ENCODE measurements at regions not wholly inside any gene's neighbourhood (a gene's known extent, or its start where the extent isn't known, plus 50 kb on each side); places are given as distances from the start of the nearest gene placed in this dataset.

DNA sequence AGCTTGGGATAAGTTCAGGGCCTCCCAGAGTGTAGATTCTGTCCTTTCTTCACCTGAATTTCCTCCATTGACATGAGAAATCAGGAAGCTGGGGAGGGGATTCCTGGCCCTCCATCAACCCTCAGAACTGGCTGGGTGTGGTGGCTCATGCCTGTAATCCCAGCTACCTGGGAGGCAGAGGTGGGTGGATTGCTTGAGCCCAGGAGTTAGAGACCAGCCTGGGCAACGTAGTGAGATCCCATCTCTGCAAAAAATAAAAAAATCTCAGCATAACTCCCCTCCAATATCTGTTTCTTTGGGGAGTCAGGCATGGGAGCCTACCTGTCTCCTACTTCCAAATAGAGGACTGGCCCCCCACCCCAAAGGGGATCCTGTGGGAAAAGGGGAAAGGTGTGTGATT is 59.8 kb upstream of the TBX3 start:
- no peaks in the 10 kb centered on the region for H3K27me3 ChIP-seq (ENCODE audit: control insufficient read depth in 3 of 3, insufficient read depth in 3 of 3, low read length in 2 of 3)
- H3K36me3 ChIP-seq (ENCODE audit: control insufficient read depth in 4 of 4, insufficient read depth in 4 of 4, low read length in 4 of 4): no peaks in the 10 kb centered on the region
- no peak overlapping the region for H3K9ac ChIP-seq (ENCODE audit: insufficient read depth in 1 of 2, low read length in 2 of 2)
- DNase-seq (no peak), ATAC-seq (ENCODE audit: insufficient read depth, low FRiP score) (no peak)
- no peak overlapping the region for H3K4me3 ChIP-seq
- no peak overlapping the region for H3K27ac ChIP-seq (ENCODE audit: low read depth in 1 of 2, low read length in 1 of 2)
- H3K9me3 ChIP-seq (ENCODE audit: control insufficient read depth in 4 of 4, insufficient read depth in 3 of 4, low read length in 3 of 4): no peaks in the 10 kb centered on the region
- WGBS, 2 donors: 93 to 100% methylated on average over 1 of the region's 1 CpG
- H3K4me1 ChIP-seq (ENCODE audit: control insufficient read depth in 5 of 5, insufficient read depth in 5 of 5, low read length in 5 of 5): peaks cover 0 to 44% (median 0%) of the 10 kb centered on the region in 5 donors
- TF ChIP-seq, protein P1, sequence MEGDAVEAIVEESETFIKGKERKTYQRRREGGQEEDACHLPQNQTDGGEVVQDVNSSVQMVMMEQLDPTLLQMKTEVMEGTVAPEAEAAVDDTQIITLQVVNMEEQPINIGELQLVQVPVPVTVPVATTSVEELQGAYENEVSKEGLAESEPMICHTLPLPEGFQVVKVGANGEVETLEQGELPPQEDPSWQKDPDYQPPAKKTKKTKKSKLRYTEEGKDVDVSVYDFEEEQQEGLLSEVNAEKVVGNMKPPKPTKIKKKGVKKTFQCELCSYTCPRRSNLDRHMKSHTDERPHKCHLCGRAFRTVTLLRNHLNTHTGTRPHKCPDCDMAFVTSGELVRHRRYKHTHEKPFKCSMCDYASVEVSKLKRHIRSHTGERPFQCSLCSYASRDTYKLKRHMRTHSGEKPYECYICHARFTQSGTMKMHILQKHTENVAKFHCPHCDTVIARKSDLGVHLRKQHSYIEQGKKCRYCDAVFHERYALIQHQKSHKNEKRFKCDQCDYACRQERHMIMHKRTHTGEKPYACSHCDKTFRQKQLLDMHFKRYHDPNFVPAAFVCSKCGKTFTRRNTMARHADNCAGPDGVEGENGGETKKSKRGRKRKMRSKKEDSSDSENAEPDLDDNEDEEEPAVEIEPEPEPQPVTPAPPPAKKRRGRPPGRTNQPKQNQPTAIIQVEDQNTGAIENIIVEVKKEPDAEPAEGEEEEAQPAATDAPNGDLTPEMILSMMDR (IDR thresholded peaks at IDR 0.05; ENCODE audit: control extremely low read depth, extremely low read depth): no peak

DNA sequence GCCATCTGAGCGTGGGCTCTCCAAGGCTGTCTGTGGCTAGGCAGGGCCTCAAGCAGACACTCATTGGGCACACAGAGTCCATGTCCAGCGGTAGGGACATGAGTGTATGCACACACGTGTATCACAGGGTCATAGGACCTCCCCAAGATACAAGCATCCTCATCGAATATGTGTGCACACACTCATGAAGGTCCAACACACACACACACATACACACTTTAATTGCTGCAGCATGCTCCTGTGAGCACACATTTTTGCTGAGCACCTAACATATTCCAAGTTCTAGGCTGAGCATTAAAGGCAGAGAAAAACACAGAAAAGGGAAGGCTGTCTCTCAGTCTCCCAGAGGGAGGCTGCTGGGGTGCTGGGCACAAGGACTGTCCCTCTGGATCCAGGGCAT is 59.3 kb upstream of the TBX3 start:
- Histone ChIP-seq H3K27me3 (ENCODE audit: control insufficient read depth in 3 of 3, insufficient read depth in 3 of 3, low read length in 2 of 3) (no peaks in the 10 kb centered on the region), H3K4me3 (no peak overlapping the region), H3K36me3 (ENCODE audit: control insufficient read depth in 4 of 4, insufficient read depth in 4 of 4, low read length in 4 of 4) (no peaks in the 10 kb centered on the region), H3K9me3 (ENCODE audit: control insufficient read depth in 4 of 4, insufficient read depth in 3 of 4, low read length in 3 of 4) (no peaks in the 10 kb centered on the region), H3K27ac (ENCODE audit: low read depth in 1 of 2, low read length in 1 of 2) (no peak overlapping the region), H3K4me1 (ENCODE audit: control insufficient read depth in 5 of 5, insufficient read depth in 5 of 5, low read length in 5 of 5) (peaks cover 0 to 39% (median 0%) of the 10 kb centered on the region in 5 donors), H3K9ac (ENCODE audit: insufficient read depth in 1 of 2, low read length in 2 of 2) (no peak overlapping the region)
- TF ChIP-seq, protein P1 (IDR thresholded peaks at IDR 0.05; ENCODE audit: control extremely low read depth, extremely low read depth): no peak
- ATAC-seq (ENCODE audit: insufficient read depth, low FRiP score) (no peak), DNase-seq (no peak)
- 72 to 84% methylated on average over 4 of the region's 4 CpGs for WGBS, 2 donors

DNA sequence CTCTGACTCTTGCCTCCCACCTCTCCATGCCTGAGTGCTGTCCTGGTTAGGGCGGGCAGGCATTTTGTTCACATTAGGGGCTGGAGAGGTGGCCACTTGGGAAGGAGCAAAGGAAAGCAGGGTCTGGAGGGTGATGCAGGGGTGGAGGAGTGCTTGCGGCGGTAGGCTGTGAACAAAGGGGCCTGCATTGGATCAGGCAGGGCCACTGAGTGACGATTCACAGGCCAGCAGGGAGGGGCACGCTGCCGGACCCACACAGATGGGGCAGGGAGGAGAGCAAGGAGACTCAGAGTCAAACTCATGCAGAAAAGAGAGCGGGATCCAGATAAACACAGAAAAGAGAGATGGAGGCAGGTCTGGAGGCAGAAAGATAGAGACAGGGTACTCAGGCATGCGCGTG is 58.4 kb upstream of the TBX3 start:
- peaks cover 0 to 30% (median 0%) of the 10 kb centered on the region in 5 donors for H3K4me1 ChIP-seq (ENCODE audit: control insufficient read depth in 5 of 5, insufficient read depth in 5 of 5, low read length in 5 of 5)
- 71 to 88% methylated on average over 9 of the region's 9 CpGs for WGBS, 2 donors
- ATAC-seq (ENCODE audit: insufficient read depth, low FRiP score) (no peak), DNase-seq (no peak)
- no peak overlapping the region for H3K27ac ChIP-seq (ENCODE audit: low read depth in 1 of 2, low read length in 1 of 2)
- no peaks in the 10 kb centered on the region for H3K36me3 ChIP-seq (ENCODE audit: control insufficient read depth in 4 of 4, insufficient read depth in 4 of 4, low read length in 4 of 4)
- no peak overlapping the region for H3K9ac ChIP-seq (ENCODE audit: insufficient read depth in 1 of 2, low read length in 2 of 2)
- no peak overlapping the region for H3K4me3 ChIP-seq
- TF ChIP-seq, protein P1 (IDR thresholded peaks at IDR 0.05; ENCODE audit: control extremely low read depth, extremely low read depth): no peak
- no peaks in the 10 kb centered on the region for H3K9me3 ChIP-seq (ENCODE audit: control insufficient read depth in 4 of 4, insufficient read depth in 3 of 4, low read length in 3 of 4)
- H3K27me3 ChIP-seq (ENCODE audit: control insufficient read depth in 3 of 3, insufficient read depth in 3 of 3, low read length in 2 of 3): no peaks in the 10 kb centered on the region

DNA sequence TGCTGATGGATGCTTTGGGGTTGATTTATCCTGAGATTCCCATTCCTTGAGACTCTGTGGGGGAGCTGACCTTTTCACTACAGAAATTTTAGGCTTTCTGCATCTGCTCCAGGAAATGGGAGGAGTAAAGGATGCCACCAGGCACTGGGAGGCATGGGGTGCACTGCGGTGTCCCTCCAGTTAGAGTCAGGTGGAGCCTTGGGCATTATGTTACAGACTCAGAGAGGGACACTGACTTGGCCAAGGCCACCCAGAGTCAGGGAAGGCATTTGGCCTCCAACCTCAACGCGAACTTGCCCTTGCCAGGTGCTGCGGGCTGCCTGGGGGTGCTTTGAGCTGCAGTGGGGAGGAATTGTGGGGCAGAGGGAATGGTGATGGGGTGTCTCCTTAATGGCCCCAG is 58.0 kb upstream of the TBX3 start:
- Histone ChIP-seq H3K36me3 (ENCODE audit: control insufficient read depth in 4 of 4, insufficient read depth in 4 of 4, low read length in 4 of 4) (no peaks in the 10 kb centered on the region), H3K27me3 (ENCODE audit: control insufficient read depth in 3 of 3, insufficient read depth in 3 of 3, low read length in 2 of 3) (no peaks in the 10 kb centered on the region), H3K9ac (ENCODE audit: insufficient read depth in 1 of 2, low read length in 2 of 2) (no peak overlapping the region), H3K9me3 (ENCODE audit: control insufficient read depth in 4 of 4, insufficient read depth in 3 of 4, low read length in 3 of 4) (no peaks in the 10 kb centered on the region), H3K27ac (ENCODE audit: low read depth in 1 of 2, low read length in 1 of 2) (no peak overlapping the region), H3K4me3 (no peak overlapping the region), H3K4me1 (ENCODE audit: control insufficient read depth in 5 of 5, insufficient read depth in 5 of 5, low read length in 5 of 5) (peaks cover 0 to 26% (median 0%) of the 10 kb centered on the region in 5 donors)
- no peak for DNase-seq
- TF ChIP-seq, protein P1 (IDR thresholded peaks at IDR 0.05; ENCODE audit: control extremely low read depth, extremely low read depth): no peak
- WGBS, 2 donors: 90 to 95% methylated on average over 4 of the region's 4 CpGs
- no peak for ATAC-seq (ENCODE audit: insufficient read depth, low FRiP score)
